ENCODE measurements at regions not wholly inside any gene's neighbourhood (a gene's known extent, or its start where the extent isn't known, plus 50 kb on each side); places are given as distances from the start of the nearest gene placed in this dataset.

DNA sequence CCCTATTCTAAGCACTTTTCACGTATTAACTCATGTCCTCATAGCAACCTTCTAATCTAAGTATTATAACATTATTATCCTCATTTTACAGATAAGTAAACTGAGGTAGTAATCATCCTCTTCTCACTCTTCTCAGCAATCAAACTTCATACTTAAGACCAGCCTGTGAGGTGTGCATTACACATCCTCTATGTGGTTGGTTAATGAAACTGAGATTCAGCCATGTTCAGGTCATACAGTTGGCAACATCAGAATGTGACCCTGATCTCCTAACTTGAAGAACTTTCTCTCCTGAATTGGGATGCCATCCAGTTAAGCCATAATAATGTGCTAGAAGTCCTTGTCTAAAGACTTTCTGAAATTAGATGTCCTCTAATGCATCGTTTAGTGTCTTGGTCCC lies 275.1 kb upstream of the ANKRD55 start:
- Histone ChIP-seq H3K4me2 (ENCODE audit: low read depth, low read length, poor library complexity, severe bottlenecking) (no peak overlapping the region), H3K4me1 (ENCODE audit: insufficient read depth, low read length, poor library complexity, severe bottlenecking) (no peaks in the 10 kb centered on the region), H3K9me3 (ENCODE audit: insufficient read depth, low read depth, low read length) (no peaks in the 10 kb centered on the region), H3K79me2 (ENCODE audit: insufficient read depth, low read length) (no peaks in the 10 kb centered on the region), H4K20me1 (ENCODE audit: insufficient read depth, low read length, poor library complexity, severe bottlenecking) (no peaks in the 10 kb centered on the region), H3K9me2 (replicated peaks; ENCODE audit: low read depth, low read length) (no peaks in the 10 kb centered on the region), H3K9ac (ENCODE audit: low read depth, low read length, poor library complexity, severe bottlenecking) (no peak overlapping the region), H3K36me3 (ENCODE audit: insufficient read depth, low read length) (no peaks in the 10 kb centered on the region), H2AFZ (ENCODE audit: low read length) (no peak overlapping the region), H3K27me3 (ENCODE audit: insufficient read depth, low read length, poor library complexity, severe bottlenecking) (no peaks in the 10 kb centered on the region), H3F3A (ENCODE audit: low read depth) (no peaks in the 10 kb centered on the region), H3K4me3 (ENCODE audit: low read length, poor library complexity, severe bottlenecking) (no peak overlapping the region)
- TF ChIP-seq, protein P1, sequence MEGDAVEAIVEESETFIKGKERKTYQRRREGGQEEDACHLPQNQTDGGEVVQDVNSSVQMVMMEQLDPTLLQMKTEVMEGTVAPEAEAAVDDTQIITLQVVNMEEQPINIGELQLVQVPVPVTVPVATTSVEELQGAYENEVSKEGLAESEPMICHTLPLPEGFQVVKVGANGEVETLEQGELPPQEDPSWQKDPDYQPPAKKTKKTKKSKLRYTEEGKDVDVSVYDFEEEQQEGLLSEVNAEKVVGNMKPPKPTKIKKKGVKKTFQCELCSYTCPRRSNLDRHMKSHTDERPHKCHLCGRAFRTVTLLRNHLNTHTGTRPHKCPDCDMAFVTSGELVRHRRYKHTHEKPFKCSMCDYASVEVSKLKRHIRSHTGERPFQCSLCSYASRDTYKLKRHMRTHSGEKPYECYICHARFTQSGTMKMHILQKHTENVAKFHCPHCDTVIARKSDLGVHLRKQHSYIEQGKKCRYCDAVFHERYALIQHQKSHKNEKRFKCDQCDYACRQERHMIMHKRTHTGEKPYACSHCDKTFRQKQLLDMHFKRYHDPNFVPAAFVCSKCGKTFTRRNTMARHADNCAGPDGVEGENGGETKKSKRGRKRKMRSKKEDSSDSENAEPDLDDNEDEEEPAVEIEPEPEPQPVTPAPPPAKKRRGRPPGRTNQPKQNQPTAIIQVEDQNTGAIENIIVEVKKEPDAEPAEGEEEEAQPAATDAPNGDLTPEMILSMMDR (conservative IDR thresholded peaks at IDR 0.05; ENCODE audit: low read length), result no peak
- no peak for TF ChIP-seq EZH2phosphoT487 (IDR thresholded peaks at IDR 0.05; ENCODE audit: borderline replicate concordance)

GRCh38 chr5:56507351-56507930 lies 274.3 kb upstream of the ANKRD55 start:
- no peak overlapping the region for H3K4me2 ChIP-seq (ENCODE audit: low read depth, low read length, poor library complexity, severe bottlenecking)
- no peak overlapping the region for H3K4me3 ChIP-seq (ENCODE audit: low read length, poor library complexity, severe bottlenecking)
- H3F3A ChIP-seq (ENCODE audit: low read depth), result no peaks in the 10 kb centered on the region
- no peaks in the 10 kb centered on the region for H3K27me3 ChIP-seq (ENCODE audit: insufficient read depth, low read length, poor library complexity, severe bottlenecking)
- TF ChIP-seq, protein P1 (conservative IDR thresholded peaks at IDR 0.05; ENCODE audit: low read length), result no peak
- TF ChIP-seq EZH2phosphoT487 (IDR thresholded peaks at IDR 0.05; ENCODE audit: borderline replicate concordance), result no peak
- H3K36me3 ChIP-seq (ENCODE audit: insufficient read depth, low read length), result no peaks in the 10 kb centered on the region
- H3K9ac ChIP-seq (ENCODE audit: low read depth, low read length, poor library complexity, severe bottlenecking), result no peak overlapping the region
- H3K79me2 ChIP-seq (ENCODE audit: insufficient read depth, low read length), result no peaks in the 10 kb centered on the region
- no peaks in the 10 kb centered on the region for H3K9me2 ChIP-seq (replicated peaks; ENCODE audit: low read depth, low read length)
- no peak overlapping the region for H2AFZ ChIP-seq (ENCODE audit: low read length)
- no peaks in the 10 kb centered on the region for H3K9me3 ChIP-seq (ENCODE audit: insufficient read depth, low read depth, low read length)
- H4K20me1 ChIP-seq (ENCODE audit: insufficient read depth, low read length, poor library complexity, severe bottlenecking), result no peaks in the 10 kb centered on the region
- no peaks in the 10 kb centered on the region for H3K4me1 ChIP-seq (ENCODE audit: insufficient read depth, low read length, poor library complexity, severe bottlenecking)

DNA sequence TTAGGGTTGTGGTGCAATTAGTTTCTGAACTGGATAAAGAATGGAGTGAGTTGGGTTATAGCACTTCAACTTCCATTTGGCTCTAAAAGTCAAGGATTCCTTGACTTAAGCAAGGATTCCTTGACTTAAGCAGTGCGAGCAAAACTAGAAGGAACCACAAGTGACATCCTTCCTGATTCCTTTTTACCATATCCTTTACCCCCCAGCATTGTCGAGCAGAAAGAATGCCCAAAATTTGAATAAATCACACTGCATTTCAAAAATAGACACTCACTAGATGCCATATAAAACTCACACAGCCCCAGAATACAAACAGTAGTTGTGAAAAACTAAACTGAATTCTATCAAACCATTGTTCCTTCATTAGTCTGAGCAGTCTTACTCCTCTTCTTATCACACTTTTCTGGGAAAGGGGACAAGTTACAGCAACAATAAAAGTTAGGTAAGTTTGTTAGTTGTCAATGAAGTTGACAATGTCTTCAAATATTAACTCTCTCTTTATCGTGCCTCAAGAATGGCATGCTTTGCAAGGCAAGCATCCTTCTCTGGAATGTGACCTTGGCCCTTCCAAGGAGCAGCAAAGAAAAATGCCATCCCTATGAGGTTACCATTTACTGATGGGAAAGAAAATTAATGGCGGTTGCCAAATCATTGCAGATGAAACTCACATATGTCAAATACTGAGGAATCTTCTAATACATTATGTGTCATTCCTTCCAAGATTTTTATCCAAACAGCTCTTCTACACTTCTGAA lies 273.3 kb upstream of the ANKRD55 start:
- H2AFZ ChIP-seq (ENCODE audit: low read length), result no peak overlapping the region
- no peaks in the 10 kb centered on the region for H3K9me3 ChIP-seq (ENCODE audit: insufficient read depth, low read depth, low read length)
- H3K27me3 ChIP-seq (ENCODE audit: insufficient read depth, low read length, poor library complexity, severe bottlenecking), result no peaks in the 10 kb centered on the region
- no peaks in the 10 kb centered on the region for H3F3A ChIP-seq (ENCODE audit: low read depth)
- no peak for TF ChIP-seq EZH2phosphoT487 (IDR thresholded peaks at IDR 0.05; ENCODE audit: borderline replicate concordance)
- TF ChIP-seq, protein P1 (conservative IDR thresholded peaks at IDR 0.05; ENCODE audit: low read length), result no peak
- peaks cover 7% of the 10 kb centered on the region for H3K4me1 ChIP-seq (ENCODE audit: insufficient read depth, low read length, poor library complexity, severe bottlenecking)
- H3K9ac ChIP-seq (ENCODE audit: low read depth, low read length, poor library complexity, severe bottlenecking), result no peak overlapping the region
- H3K9me2 ChIP-seq (replicated peaks; ENCODE audit: low read depth, low read length), result no peaks in the 10 kb centered on the region
- no peaks in the 10 kb centered on the region for H3K36me3 ChIP-seq (ENCODE audit: insufficient read depth, low read length)
- no peak overlapping the region for H3K4me2 ChIP-seq (ENCODE audit: low read depth, low read length, poor library complexity, severe bottlenecking)
- H4K20me1 ChIP-seq (ENCODE audit: insufficient read depth, low read length, poor library complexity, severe bottlenecking), result no peaks in the 10 kb centered on the region
- no peak overlapping the region for H3K4me3 ChIP-seq (ENCODE audit: low read length, poor library complexity, severe bottlenecking)
- H3K79me2 ChIP-seq (ENCODE audit: insufficient read depth, low read length), result no peaks in the 10 kb centered on the region

Measured in Loucy (cell line).